MM.1S (cell line): ENCODE measurements at regions not wholly inside any gene's neighbourhood (a gene's known extent, or its start where the extent isn't known, plus 50 kb on each side); places are given as distances from the start of the nearest gene placed in this dataset.

Source experiments
- DNase-seq: peaks from one replicate; pipeline ENCODE4 v3.0.0-alpha.2; 2015
- H2AFZ ChIP-seq: fragments of 300-600 bp; sonication (generic); 2 replicates; pipeline ENCODE4 v1.6.0; 2016; ENCODE audit warnings: antibody characterized with exemption, low read length
- H3F3A ChIP-seq: fragments of 300-600 bp; sonication (generic); 2 replicates; pipeline ENCODE4 v1.6.1; 2016; ENCODE audit warnings: mild to moderate bottlenecking, antibody characterized with exemption, low read length, moderate library complexity, mixed read lengths; ENCODE audit not compliant: insufficient read depth
- H3K27ac ChIP-seq: fragments of 300-600 bp; sonication (generic); 2 replicates; pipeline ENCODE4 v1.5.1; 2016; ENCODE audit warnings: mild to moderate bottlenecking, low read length
- H3K27me3 ChIP-seq: fragments of 300-600 bp; sonication (generic); replicated peaks from 2 replicates; pipeline ENCODE4 v1.6.0; 2016; ENCODE audit warnings: low read length; ENCODE audit not compliant: insufficient read depth
- H3K36me3 ChIP-seq: fragments of 300-600 bp; sonication (generic); replicated peaks from 2 replicates; pipeline ENCODE4 v1.6.1; 2016; ENCODE audit warnings: mild to moderate bottlenecking, low read length, mixed read lengths; ENCODE audit not compliant: insufficient read depth
- H3K4me1 ChIP-seq: fragments of 300-600 bp; sonication (generic); 2 replicates; pipeline ENCODE4 v1.6.1; 2016; ENCODE audit warnings: low read length, mixed read lengths
- H3K4me2 ChIP-seq: fragments of 300-600 bp; sonication (generic); 2 replicates; pipeline ENCODE4 v1.6.0; 2016; ENCODE audit warnings: low read depth, low read length
- H3K4me3 ChIP-seq: fragments of 300-600 bp; sonication (generic); 2 replicates; pipeline ENCODE4 v1.5.1; 2016; ENCODE audit warnings: low read length, mixed read lengths
- H3K79me2 ChIP-seq: fragments of 300-600 bp; sonication (generic); 2 replicates; pipeline ENCODE4 v1.6.1; 2016; ENCODE audit warnings: mixed run types, low read length, mixed read lengths
- H3K9ac ChIP-seq: fragments of 300-600 bp; sonication (generic); 2 replicates; pipeline ENCODE4 v1.6.1; 2016; ENCODE audit warnings: low read length, mixed read lengths
- H3K9me2 ChIP-seq: fragments of 300-600 bp; sonication (generic); replicated peaks from 2 replicates; pipeline ENCODE4 v1.6.1; 2016; ENCODE audit warnings: mild to moderate bottlenecking, low read length, mixed read lengths; ENCODE audit not compliant: insufficient read depth
- H3K9me3 ChIP-seq: fragments of 300-600 bp; sonication (generic); replicated peaks from 2 replicates; pipeline ENCODE4 v1.6.1; 2016; ENCODE audit warnings: mild to moderate bottlenecking, low read length, mixed read lengths; ENCODE audit not compliant: insufficient read depth
- H4K20me1 ChIP-seq: fragments of 300-600 bp; sonication (generic); 2 replicates; pipeline ENCODE4 v1.6.1; 2016; ENCODE audit warnings: mild to moderate bottlenecking, low read length, moderate library complexity, mixed read lengths; ENCODE audit not compliant: insufficient read depth
- CTCF ChIP-seq: fragments of 300-600 bp; sonication (generic); IDR thresholded peaks from 2 replicates; pipeline ENCODE4 v1.5.1; 2016; ENCODE audit warnings: antibody characterized with exemption, low read length, mixed read lengths
- EZH2 ChIP-seq: fragments of 300-600 bp; sonication (generic); optimal IDR thresholded peaks from 2 replicates; pipeline ENCODE3; 2017; ENCODE audit warnings: low read depth, mild to moderate bottlenecking, antibody characterized with exemption, low read length, mixed read lengths
- EZH2phosphoT487 ChIP-seq: fragments of 300-600 bp; sonication (generic); IDR thresholded peaks from 2 replicates; pipeline ENCODE4 v1.6.1; 2018; ENCODE audit warnings: antibody characterized with exemption, low read length

- Histone ChIP-seq H3K4me1 (no peaks in the 10 kb centered on the region), H3K4me2 (no peak overlapping the region), H3K36me3 (no peaks in the 10 kb centered on the region), H3K9me2 (no peaks in the 10 kb centered on the region), H3F3A (no peaks in the 10 kb centered on the region), H3K4me3 (no peak overlapping the region), H3K9me3 (no peaks in the 10 kb centered on the region), H3K79me2 (no peaks in the 10 kb centered on the region), H3K9ac (no peak overlapping the region), H2AFZ (no peak overlapping the region), H4K20me1 (no peaks in the 10 kb centered on the region), H3K27ac (no peak overlapping the region), H3K27me3 (no peaks in the 10 kb centered on the region)
- no peak for DNase-seq
- no peak for TF ChIP-seq EZH2
- TF ChIP-seq CTCF, result no peak
- no peak for TF ChIP-seq EZH2phosphoT487
These were observed 501.9 kb upstream of the SEMA3D start for GRCh38 chr7:85688712-85689111.

- no peak overlapping the region for H3K27ac ChIP-seq
- no peaks in the 10 kb centered on the region for H3K36me3 ChIP-seq
- no peak overlapping the region for H2AFZ ChIP-seq
- no peaks in the 10 kb centered on the region for H3K9me2 ChIP-seq
- H3K4me2 ChIP-seq, result no peak overlapping the region
- H3K4me1 ChIP-seq, result no peaks in the 10 kb centered on the region
- no peak overlapping the region for H3K9ac ChIP-seq
- H3K27me3 ChIP-seq, result no peaks in the 10 kb centered on the region
- H3F3A ChIP-seq, result no peaks in the 10 kb centered on the region
- no peak overlapping the region for H3K4me3 ChIP-seq
- no peaks in the 10 kb centered on the region for H3K9me3 ChIP-seq
- DNase-seq, result no peak
- TF ChIP-seq EZH2 (no peak), EZH2phosphoT487 (no peak), CTCF (no peak)
- H4K20me1 ChIP-seq, result no peaks in the 10 kb centered on the region
- H3K79me2 ChIP-seq, result no peaks in the 10 kb centered on the region
These were observed 499.7 kb upstream of the SEMA3D start for GRCh38 chr7:85686401-85687181.

- DNase-seq, result no peak
- no peaks in the 10 kb centered on the region for H3K4me1 ChIP-seq
These were observed 499.0 kb upstream of the SEMA3D start for GRCh38 chr7:85685901-85686300.

More at GRCh38 chr7:85685901-85686300, 499.0 kb upstream of the SEMA3D start:
- Histone ChIP-seq H3K9me3 (no peaks in the 10 kb centered on the region), H4K20me1 (no peaks in the 10 kb centered on the region), H3K4me2 (no peak overlapping the region), H3K36me3 (no peaks in the 10 kb centered on the region), H3F3A (no peaks in the 10 kb centered on the region), H3K9ac (no peak overlapping the region), H3K4me3 (no peak overlapping the region), H3K27me3 (no peaks in the 10 kb centered on the region), H2AFZ (no peak overlapping the region), H3K79me2 (no peaks in the 10 kb centered on the region), H3K9me2 (no peaks in the 10 kb centered on the region), H3K27ac (no peak overlapping the region)
- no peak for TF ChIP-seq CTCF
- no peak for TF ChIP-seq EZH2phosphoT487
- TF ChIP-seq EZH2, result no peak
